HCEC 1CT (cell line): ENCODE measurements at regions not wholly inside any gene's neighbourhood (a gene's known extent, or its start where the extent isn't known, plus 50 kb on each side); places are given as distances from the start of the nearest gene placed in this dataset.
A peak's percentile ranks its signal among the peaks of the same experiment; 100 is the strongest.

ENCODE experiments used
- DNase-seq: peaks from one replicate; pipeline ENCODE4 v3.0.0-alpha.2; 2017

GRCh38 chr2:150887926-150888325 lies 373.7 kb downstream of the RBM43 start:
- no peak for DNase-seq

- no peak for DNase-seq
Observed at GRCh38 chr2:150885774-150886386, 375.8 kb downstream of the RBM43 start.

- no peak for DNase-seq
Observed at GRCh38 chr2:150885236-150885635, 376.4 kb downstream of the RBM43 start.

- no peak for DNase-seq
Observed at GRCh38 chr2:150883613-150883895, 378.1 kb downstream of the RBM43 start.

- no peak for DNase-seq
Observed at GRCh38 chr2:150882751-150883612, 378.7 kb downstream of the RBM43 start.

GRCh38 chr2:150880986-150881385 lies 380.7 kb downstream of the RBM43 start:
- DNase-seq = no peak

GRCh38 chr2:150878356-150878755 lies 383.3 kb downstream of the RBM43 start:
- peak; percentile 83 for DNase-seq

GRCh38 chr2:150876251-150876950 lies 385.3 kb downstream of the RBM43 start:
- DNase-seq = peak; percentile 68

- DNase-seq = no peak
Observed at GRCh38 chr2:150873396-150873772, 385.9 kb upstream of the RND3 start.

- peak; percentile 45 for DNase-seq
Observed at GRCh38 chr2:150872756-150873395, 385.4 kb upstream of the RND3 start.

GRCh38 chr2:150866431-150866830 lies 379.0 kb upstream of the RND3 start:
- peak; percentile 77 for DNase-seq

GRCh38 chr2:150863691-150864090 lies 376.2 kb upstream of the RND3 start:
- no peak for DNase-seq

GRCh38 chr2:150860301-150860700 lies 372.8 kb upstream of the RND3 start:
- DNase-seq = no peak

GRCh38 chr2:150859877-150860276 lies 372.4 kb upstream of the RND3 start:
- no peak for DNase-seq

- no peak for DNase-seq
Observed at GRCh38 chr2:150859162-150859561, 371.7 kb upstream of the RND3 start.

GRCh38 chr2:150858382-150858781 lies 370.9 kb upstream of the RND3 start:
- no peak for DNase-seq

GRCh38 chr2:150856596-150857281 lies 369.3 kb upstream of the RND3 start:
- peak; percentile 18 for DNase-seq

GRCh38 chr2:150853263-150853662 lies 365.8 kb upstream of the RND3 start:
- DNase-seq = no peak

GRCh38 chr2:150850641-150851040 lies 363.2 kb upstream of the RND3 start:
- no peak for DNase-seq

GRCh38 chr2:150847578-150847977 lies 360.1 kb upstream of the RND3 start:
- no peak for DNase-seq

GRCh38 chr2:150846691-150847090 lies 359.2 kb upstream of the RND3 start:
- no peak for DNase-seq

- no peak for DNase-seq
Observed at GRCh38 chr2:150832686-150833085, 345.2 kb upstream of the RND3 start.

GRCh38 chr2:150824118-150824517 lies 336.7 kb upstream of the RND3 start:
- no peak for DNase-seq
